NB4 (cell line): ENCODE measurements at regions not wholly inside any gene's neighbourhood (a gene's known extent, or its start where the extent isn't known, plus 50 kb on each side); places are given as distances from the start of the nearest gene placed in this dataset.
A peak's percentile ranks its signal among the peaks of the same experiment; 100 is the strongest.

Source experiments
- DNase-seq: peaks from one replicate; pipeline ENCODE4 v3.0.0; 2010; ENCODE audit warnings: low read depth
- H3K4me3 ChIP-seq: one replicate; pipeline ENCODE4 v1.5.1; 2011; ENCODE audit warnings: mild to moderate bottlenecking, low read depth, low read length, moderate library complexity
- MYC ChIP-seq: IDR thresholded peaks from 2 replicates; pipeline ENCODE4 v1.6.1; 2011; ENCODE audit warnings: low read depth, low read length
- POLR2A ChIP-seq: IDR thresholded peaks from 2 replicates; pipeline ENCODE4 v1.6.1; 2011; ENCODE audit warnings: mild to moderate bottlenecking; ENCODE audit not compliant: insufficient read length; ENCODE audit errors: extremely low read depth
- TF ChIP-seq, protein P1 (sequence below): IDR thresholded peaks from 2 replicates; pipeline ENCODE4 v1.6.1; 2011; ENCODE audit warnings: low read depth, low read length
- TF ChIP-seq, protein P2 (sequence below): IDR thresholded peaks from one replicate; pipeline ENCODE4 v1.5.1; 2012; ENCODE audit warnings: low read depth, low read length

DNA sequence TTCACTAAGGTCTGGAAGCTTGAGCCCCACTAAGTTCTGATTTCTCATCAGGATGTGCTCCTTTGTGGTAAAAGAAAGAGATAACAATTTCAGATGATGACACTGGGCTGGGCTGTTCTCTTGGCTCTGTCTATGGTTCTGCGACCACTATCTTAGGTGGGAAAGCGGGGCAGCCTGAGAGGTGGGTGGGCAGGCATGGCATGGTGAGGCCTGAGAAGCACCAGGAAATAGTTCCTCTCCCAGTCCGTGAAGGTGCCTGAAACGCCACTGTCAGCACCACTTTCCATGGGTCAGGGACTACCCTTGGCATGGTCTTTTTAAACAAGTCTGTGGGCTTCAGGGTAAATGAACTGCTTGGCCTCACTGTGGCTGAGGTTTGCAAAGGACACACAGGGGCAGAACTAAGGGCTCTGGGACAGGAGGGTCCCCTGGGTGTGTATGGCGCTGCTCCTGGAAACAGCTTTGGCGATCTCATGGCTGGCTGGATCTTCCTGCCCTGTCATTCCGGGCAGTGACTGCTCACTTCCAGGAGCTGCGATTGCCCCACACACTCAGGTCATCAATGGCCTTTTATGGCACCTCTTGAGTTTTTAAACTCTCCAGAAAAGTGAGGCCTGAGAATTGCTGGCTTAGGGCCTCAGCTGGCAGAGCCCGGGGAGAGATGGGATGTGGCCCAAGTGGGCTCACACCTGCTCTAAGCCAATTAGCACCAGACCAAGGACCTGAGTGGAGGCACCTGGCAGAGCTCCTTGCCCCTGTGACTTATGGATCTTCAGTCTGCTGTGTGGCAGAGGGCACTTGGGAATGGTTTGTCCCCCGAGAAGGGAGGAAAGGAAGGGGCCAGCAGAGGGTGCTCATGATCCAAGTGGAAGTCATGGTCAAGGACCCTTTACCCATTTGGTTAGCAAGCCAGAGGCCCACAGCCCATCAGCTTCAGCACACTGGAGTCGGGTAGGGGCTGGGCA is 55.6 kb upstream of the LYVE1 start:
- DNase-seq, result peak; percentile 63
- TF ChIP-seq, protein P1, sequence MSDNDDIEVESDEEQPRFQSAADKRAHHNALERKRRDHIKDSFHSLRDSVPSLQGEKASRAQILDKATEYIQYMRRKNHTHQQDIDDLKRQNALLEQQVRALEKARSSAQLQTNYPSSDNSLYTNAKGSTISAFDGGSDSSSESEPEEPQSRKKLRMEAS, result no peak
- TF ChIP-seq POLR2A (no peak), MYC (no peak)
- TF ChIP-seq, protein P2, sequence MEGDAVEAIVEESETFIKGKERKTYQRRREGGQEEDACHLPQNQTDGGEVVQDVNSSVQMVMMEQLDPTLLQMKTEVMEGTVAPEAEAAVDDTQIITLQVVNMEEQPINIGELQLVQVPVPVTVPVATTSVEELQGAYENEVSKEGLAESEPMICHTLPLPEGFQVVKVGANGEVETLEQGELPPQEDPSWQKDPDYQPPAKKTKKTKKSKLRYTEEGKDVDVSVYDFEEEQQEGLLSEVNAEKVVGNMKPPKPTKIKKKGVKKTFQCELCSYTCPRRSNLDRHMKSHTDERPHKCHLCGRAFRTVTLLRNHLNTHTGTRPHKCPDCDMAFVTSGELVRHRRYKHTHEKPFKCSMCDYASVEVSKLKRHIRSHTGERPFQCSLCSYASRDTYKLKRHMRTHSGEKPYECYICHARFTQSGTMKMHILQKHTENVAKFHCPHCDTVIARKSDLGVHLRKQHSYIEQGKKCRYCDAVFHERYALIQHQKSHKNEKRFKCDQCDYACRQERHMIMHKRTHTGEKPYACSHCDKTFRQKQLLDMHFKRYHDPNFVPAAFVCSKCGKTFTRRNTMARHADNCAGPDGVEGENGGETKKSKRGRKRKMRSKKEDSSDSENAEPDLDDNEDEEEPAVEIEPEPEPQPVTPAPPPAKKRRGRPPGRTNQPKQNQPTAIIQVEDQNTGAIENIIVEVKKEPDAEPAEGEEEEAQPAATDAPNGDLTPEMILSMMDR, result peak; percentile 59
- no peak overlapping the region for H3K4me3 ChIP-seq

DNA sequence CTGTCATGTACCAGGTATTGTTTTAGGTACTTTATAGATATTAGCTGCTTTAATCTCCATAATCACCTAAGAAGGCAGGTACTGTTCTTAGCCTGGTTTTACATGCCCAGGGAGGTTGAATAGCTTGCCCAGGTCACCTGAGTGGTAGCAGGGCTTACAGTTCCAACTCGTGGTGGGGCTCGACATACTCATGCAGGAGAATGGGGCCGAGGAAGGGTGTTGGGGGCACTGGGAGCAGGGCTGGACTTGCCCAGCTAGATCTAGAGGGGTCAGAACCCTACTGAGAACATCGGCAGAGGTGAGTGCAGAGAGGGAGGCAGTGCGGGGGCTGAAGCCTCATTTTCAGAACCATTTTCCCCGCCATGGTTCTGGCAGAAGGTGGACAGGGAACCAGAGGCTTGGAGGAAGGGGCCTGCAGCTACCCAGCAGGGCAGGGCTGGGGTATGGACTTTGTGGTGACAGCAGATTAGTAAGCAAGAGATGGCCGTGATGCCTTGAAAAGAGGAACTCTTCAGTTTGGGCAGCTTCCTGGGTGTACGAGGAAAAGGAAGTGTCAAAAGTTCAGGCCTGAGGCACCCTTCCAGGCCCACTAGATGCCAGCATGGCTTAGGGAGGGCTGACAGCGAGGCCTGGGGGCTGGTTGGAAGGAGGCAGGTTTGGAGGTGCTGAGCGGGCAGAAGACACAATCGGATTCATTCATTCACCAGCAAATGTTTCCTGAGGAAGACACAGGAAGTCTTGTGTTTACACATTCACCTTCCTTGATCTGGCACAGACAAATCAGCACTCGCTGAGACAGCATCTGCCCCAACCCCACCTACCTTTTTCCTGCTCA is 54.7 kb upstream of the LYVE1 start:
- TF ChIP-seq POLR2A (no peak), MYC (0 out of 2 replicates have a peak, but pooled peaks have one; percentile 17)
- TF ChIP-seq, protein P1, result peak; percentile 28; the same call in 1 of the 2 replicates
- TF ChIP-seq, protein P2, result no peak
- peak; percentile 91 for DNase-seq
- no peak overlapping the region for H3K4me3 ChIP-seq

DNA sequence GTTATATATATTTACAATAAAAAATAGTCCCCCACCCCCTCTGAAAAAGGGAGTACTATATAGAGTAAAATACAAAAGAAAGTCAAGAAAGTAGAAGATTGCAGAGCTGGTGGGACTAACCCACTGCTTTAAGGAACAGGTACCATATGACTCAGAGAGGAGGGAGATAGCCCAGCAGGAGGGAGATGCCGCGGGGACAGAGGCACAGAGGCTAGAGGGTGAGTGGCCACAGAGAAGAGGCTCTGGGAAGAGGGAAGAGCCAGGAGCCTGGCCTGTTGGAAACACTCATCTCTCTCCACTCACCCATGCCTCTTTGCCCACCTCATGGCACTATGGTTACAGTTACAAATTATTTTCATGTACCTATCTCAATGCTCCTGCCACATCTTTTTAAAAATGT is 53.6 kb upstream of the LYVE1 start:
- no peak for TF ChIP-seq MYC
- TF ChIP-seq, protein P2, result no peak
- TF ChIP-seq POLR2A, result no peak
- TF ChIP-seq, protein P1, result no peak
- DNase-seq, result no peak
- no peak overlapping the region for H3K4me3 ChIP-seq

DNA sequence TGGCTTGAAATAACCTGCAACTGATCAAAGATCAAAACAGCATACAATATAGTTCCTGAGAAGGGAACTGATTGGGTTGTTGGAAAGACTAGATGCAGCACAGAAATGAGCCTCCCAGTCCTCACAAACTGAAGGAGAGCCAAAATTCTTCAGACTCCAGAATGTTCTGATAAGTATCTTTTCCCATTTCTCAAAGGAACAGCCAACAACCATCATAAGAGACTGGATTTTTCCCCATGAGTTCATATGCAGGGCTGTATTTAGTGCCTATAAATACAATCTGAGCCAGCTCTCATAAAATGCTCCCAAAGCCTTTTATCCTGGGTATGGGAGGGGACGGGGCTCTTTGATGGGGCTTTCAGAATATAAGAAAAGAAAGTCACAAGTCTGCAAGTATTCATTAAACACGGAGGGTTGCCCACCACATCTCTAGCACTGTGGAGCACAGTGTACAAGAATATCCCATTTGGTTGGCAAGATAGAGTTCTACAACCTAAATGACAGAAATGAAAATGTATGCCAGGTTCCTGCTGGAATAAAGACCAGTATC is 50.7 kb upstream of the LYVE1 start:
- no peak for DNase-seq
- TF ChIP-seq, protein P2, result no peak
- no peak for TF ChIP-seq MYC

DNA sequence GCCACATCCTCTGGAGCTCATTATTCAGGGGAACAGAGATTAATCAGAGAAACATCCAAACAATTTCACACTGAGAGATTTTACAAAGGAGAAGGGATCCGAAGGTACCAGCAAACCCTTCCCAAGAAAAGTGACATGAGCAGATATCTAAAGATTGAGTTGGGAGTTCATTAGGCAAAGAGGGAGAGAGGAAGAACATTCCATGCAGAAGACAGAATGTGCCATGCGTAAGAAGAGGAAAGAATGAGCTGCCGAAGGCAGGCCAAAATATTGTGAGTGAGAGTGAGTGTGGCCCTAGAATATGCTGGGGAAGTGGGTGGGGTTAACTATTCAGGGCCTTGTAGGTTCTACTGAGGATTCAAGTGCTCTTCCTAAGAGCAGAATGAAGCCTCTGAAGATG is 50.0 kb upstream of the LYVE1 start:
- H3K4me3 ChIP-seq, result no peak overlapping the region
- DNase-seq, result no peak
- TF ChIP-seq, protein P2, result no peak
- TF ChIP-seq MYC (no peak), POLR2A (no peak)
- TF ChIP-seq, protein P1, result no peak

More for the DNA sequence above, 50.7 kb upstream of the LYVE1 start:
- no peak overlapping the region for H3K4me3 ChIP-seq
